ENCODE measurements at regions not wholly inside any gene's neighbourhood (a gene's known extent, or its start where the extent isn't known, plus 50 kb on each side); places are given as distances from the start of the nearest gene placed in this dataset.
A peak's percentile ranks its signal among the peaks of the same experiment; 100 is the strongest.

DNA sequence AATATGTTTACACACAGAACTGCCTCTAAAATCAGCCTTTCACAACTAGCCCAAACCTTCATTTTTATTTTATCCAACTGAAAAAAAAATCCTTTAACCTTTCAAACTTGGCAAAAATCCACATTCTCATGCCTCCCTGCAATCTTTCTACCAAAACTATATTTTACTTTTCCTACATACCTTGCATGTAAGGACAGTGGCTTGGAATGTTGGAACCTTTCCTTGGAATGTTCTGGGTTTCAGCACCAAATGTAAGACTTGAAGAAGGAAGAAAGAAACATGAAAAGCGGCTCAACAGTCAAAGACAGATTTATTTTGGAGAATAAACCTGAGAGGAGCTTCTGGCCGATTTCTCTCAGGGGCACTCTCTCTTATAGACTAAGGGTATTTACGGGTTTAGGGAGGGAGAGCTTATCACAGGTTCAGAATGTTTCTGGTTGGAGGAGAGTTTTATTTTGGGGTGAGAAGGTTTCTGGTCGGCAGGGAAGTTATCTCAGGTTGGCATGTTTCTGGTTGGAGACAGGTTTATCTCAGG lies 79.7 kb downstream of the RRM2 start:
- no peak for DNase-seq

GRCh38 chr2:10204326-10205161 lies 82.0 kb downstream of the RRM2 start:
- DNase-seq = no peak

DNA sequence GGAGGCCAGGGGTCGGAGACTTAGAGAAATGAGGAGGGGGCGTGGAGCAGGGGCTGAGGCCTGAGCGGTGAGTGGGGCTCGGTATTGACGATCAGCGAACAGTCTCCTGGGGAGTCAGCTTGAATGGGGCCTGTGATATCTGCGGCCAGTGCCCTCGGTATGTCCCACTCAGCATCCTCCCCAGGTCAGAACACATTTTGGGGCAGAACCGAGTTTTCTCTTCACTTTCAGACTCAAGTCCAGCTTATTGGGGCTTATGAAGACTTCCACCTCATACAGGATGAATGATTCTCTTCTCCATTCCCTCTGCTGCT lies 82.6 kb downstream of the RRM2 start:
- no peak for DNase-seq

- no peak for DNase-seq
These were observed 86.2 kb downstream of the RRM2 start for GRCh38 chr2:10208736-10209135.

GRCh38 chr2:10209406-10209935 lies 86.9 kb downstream of the RRM2 start:
- DNase-seq = no peak

- no peak for DNase-seq
These were observed 87.8 kb downstream of the RRM2 start for GRCh38 chr2:10210336-10210735.

DNA sequence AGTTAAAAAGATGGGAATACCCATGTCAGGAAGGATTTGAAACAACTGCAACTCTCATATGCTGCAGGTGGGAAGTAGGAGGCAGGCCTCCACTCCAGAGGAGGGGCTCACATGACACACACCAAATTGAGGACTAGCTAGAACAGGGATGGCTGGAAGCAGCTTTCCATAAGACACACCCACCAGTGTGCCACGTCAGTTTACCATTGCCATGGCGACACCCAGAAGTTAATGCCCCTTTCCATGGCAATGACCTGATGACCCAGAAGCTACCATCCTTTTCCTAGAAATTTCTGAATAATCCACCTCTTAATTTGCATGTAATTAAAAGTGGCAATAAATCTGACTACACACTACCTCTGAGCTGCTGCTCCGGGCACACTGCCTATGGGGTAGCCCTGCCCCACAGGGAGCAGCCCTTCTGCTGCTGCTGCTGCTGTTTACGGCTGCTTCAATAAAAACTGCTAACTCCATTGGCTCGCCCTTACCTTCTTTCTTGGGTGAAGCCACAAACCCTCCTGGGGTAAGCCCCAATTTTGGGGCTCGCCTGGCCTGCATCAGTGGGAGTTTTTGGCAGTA lies 89.4 kb downstream of the RRM2 start:
- peak; percentile 45 for DNase-seq

DNA sequence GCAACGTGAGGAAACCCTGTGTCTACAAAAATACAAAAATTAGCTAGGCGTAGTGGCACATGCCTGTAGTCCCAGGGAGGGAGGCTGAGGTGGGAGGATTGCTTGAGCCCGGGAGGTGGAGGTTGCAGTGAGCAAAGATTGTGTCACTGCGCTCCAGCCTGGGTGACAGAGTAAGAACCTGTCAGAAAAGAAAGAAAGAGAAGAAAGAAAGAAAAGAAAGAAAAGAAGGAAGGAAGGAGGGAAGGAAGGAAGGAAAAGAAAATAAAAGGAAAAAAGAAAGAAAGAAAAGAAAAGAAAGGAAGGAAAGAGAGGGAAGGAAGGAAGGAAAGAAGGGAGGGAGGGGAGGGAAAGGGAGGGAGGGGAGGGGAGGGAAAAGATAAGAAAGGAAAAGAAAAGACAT lies 89.9 kb upstream of the HPCAL1 start:
- no peak for DNase-seq

GRCh38 chr2:10214179-10214578 lies 88.5 kb upstream of the HPCAL1 start:
- no peak for DNase-seq

DNA sequence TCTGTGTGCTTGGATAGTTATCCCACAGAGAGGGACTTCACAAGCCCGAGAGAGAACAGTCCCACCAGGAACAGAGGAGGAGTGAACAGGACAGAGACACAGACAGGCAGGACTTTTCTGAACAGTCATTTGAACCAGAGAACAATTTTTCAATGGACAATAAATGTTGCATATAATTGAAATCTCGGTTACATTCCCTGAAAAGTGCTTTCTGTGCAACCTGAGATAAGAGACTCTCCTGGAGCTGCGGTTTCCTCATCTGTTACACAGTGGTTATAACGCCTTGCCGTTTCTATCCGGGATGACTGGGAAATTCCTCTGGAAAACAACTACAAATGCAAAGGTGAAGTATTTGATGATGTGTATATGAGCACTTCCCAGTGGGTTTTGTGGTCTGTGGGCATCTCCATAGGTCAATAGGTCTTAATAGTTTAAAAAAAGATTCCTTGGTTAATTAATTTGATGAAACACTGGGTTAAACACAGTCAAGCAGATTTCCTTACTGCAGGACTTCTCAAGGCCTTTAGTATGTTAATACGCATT lies 87.2 kb upstream of the HPCAL1 start:
- no peak for DNase-seq

DNA sequence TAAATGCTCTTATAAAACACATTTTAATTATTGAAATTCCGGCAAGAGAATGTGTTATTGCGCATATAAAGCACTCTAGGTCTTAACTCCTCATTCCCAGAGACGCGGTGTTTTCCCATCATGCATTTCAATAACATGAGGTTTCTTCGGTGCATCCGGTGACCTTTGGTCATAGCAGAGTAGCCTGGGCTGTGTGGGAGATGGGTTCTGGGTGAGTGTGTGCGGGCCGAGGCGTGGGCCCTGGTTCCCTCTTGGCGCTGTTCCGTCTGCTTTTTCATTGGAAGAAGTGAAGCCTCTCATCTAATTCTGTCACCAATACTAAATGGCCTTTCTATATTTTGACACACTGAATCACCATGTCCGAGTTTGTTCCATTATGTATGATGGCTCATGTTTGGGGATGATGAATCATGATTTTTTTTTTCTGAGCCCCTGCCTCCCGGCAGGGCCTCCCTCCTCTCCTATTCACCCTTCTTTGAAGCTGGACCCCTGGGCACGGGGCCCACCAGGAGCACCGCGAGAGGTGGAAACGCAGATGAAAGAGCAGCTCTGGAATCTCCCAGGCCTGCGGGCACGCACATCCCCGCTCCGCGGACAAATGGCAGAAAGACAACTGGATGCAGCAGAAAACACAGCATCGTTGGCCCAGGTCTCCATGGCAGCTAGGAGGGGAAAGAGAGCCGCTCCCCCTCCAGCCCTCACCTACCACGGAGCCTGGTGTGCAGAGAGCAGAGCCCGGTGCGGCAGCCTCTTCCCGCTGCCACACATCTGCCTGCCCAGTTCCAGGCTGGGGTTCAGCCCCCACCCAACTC lies 85.8 kb upstream of the HPCAL1 start:
- DNase-seq = no peak

- DNase-seq = no peak
These were observed 84.9 kb upstream of the HPCAL1 start for GRCh38 chr2:10217489-10218435.

DNA sequence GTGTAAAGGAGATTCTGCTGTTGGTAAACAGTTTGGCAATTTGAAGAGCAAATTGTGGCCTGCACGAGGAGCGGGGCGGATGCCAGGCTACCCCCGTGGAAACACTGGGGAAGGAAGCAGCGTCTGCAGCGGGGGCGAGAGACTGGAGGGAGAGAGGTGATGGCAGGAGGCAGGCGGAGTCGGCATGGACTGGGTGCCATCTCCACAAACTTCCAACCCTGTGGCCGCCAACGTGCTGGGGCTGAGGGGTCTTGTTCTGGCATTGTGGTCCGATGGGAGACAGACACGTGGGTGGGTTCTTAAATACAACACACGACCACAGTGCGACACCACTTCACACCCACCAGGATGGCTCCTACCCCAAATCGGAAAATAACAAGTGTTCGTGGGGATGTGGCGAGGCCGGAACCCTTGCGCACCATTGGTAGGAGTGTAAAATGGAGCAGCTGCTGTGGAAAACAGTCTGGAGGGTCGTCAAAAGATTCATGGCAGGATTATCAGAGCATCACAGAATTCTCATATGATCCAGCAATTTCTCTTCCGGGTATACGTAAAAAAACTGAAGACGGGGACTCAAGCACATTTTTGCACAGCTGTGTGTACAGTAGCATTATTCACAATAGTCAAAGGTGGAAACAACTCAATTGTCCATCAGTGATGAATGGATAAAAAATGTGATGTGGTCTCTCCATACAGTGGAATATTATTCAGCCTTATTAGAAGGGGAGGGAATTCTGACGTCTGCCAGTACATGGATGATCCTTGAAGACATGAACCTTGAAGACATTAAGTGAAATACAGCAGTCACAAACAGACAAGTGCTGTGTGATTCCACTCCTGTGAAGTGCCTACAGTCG lies 82.4 kb upstream of the HPCAL1 start:
- DNase-seq = no peak

DNA sequence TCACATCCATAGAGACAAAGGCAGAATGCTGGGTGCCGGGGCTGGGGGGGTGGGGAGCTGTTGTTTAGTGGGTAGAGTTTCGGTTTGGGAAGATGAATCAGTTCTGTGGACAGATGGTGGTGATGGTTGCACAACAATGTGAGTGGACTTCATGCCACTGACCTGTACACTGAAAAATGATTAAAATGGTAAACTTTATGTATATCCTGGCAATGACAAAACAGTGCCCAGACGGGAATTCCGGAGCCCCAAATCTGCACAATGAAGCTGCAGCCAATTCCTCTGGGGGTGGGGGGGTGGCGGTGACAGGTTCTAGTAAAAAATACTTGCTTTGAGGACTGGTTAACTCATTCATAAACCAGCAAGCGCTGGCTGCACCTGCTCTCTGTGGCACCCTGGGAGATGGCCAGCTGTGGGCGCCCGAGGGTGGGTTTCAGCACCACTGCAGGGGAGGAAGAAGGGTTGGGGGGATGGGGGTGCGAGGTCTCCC lies 81.8 kb upstream of the HPCAL1 start:
- DNase-seq = peak; percentile 3

- no peak for DNase-seq
These were observed 81.3 kb upstream of the HPCAL1 start for GRCh38 chr2:10221443-10221842.

- DNase-seq = no peak
These were observed 80.5 kb upstream of the HPCAL1 start for GRCh38 chr2:10221976-10222870.

- no peak for DNase-seq
These were observed 79.2 kb upstream of the HPCAL1 start for GRCh38 chr2:10223471-10223870.

GRCh38 chr2:10223932-10224720 lies 78.6 kb upstream of the HPCAL1 start:
- no peak for DNase-seq

DNA sequence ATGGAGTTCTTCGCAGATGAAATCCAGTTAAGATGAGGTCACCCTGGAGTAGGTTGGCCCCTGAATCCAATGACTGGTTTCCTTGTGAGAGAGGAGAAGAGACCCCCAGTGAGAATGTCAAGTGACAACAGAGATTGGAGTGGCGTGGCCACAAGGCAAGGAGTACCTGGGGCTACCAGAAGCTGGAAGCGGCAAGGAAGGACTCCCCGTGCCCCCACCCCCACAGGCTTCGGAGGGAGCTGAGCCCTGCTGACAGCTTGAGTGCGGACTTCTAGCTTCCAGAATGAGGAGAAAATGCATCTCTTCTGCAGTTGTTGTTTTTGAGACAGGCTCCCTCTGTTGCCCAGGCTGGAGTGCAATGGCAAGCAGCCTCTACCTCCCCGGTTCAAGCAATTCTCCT lies 78.0 kb upstream of the HPCAL1 start:
- no peak for DNase-seq

Measured in NCI-H526 treated with DMSO at 0.1 percent for 48 hours (cell line).